Hepatocyte (in vitro differentiated cells): ENCODE measurements at regions not wholly inside any gene's neighbourhood (a gene's known extent, or its start where the extent isn't known, plus 50 kb on each side); places are given as distances from the start of the nearest gene placed in this dataset.

Source experiments
- DNase-seq: peaks from one replicate; pipeline ENCODE4 v3.0.0-alpha.2; 2016; ENCODE audit warnings: low spot score
- H2AFZ ChIP-seq: fragments of 200-600 bp; sonication (generic); 2 replicates; pipeline ENCODE4 v1.6.0; 2016; ENCODE audit warnings: antibody characterized with exemption, mild to moderate bottlenecking
- H3K27ac ChIP-seq: fragments of 200-600 bp; sonication (generic); 2 replicates; pipeline ENCODE4 v1.5.1; 2016; ENCODE audit warnings: mild to moderate bottlenecking
- H3K27me3 ChIP-seq: fragments of 200-600 bp; sonication (generic); 2 replicates; pipeline ENCODE4 v1.6.1; 2016
- H3K36me3 ChIP-seq: fragments of 200-600 bp; sonication (generic); replicated peaks from 2 replicates; pipeline ENCODE4 v1.5.1; 2016; ENCODE audit warnings: low read depth; ENCODE audit not compliant: insufficient read depth
- H3K4me1 ChIP-seq: fragments of 200-600 bp; sonication (generic); 2 replicates; pipeline ENCODE4 v1.5.1; 2016; ENCODE audit warnings: mild to moderate bottlenecking, moderate library complexity; ENCODE audit not compliant: insufficient read depth
- H3K4me2 ChIP-seq: fragments of 200-600 bp; sonication (generic); 2 replicates; pipeline ENCODE4 v1.6.0; 2016
- H3K4me3 ChIP-seq: fragments of 200-600 bp; sonication (generic); 2 replicates; pipeline ENCODE4 v1.5.1; 2016; ENCODE audit warnings: mild to moderate bottlenecking
- H3K79me2 ChIP-seq: fragments of 200-600 bp; sonication (generic); 2 replicates; pipeline ENCODE4 v1.6.0; 2017; ENCODE audit warnings: mild to moderate bottlenecking
- H3K9me2 ChIP-seq: fragments of 200-600 bp; sonication (generic); replicated peaks from 2 replicates; pipeline ENCODE4 v1.6.0; 2017; ENCODE audit warnings: mild to moderate bottlenecking; ENCODE audit not compliant: insufficient read depth
- H3K9me3 ChIP-seq: fragments of 200-600 bp; sonication (generic); 2 replicates; pipeline ENCODE4 v1.5.1; 2016; ENCODE audit warnings: low read depth, mild to moderate bottlenecking
- H4K20me1 ChIP-seq: fragments of 200-600 bp; sonication (generic); 2 replicates; pipeline ENCODE4 v1.6.0; 2016; ENCODE audit warnings: mild to moderate bottlenecking; ENCODE audit not compliant: insufficient read depth, poor library complexity, severe bottlenecking
- EZH2 ChIP-seq: fragments of 200-600 bp; sonication (generic); IDR thresholded peaks from 2 replicates; pipeline ENCODE4 v1.6.1; 2016; ENCODE audit warnings: antibody characterized with exemption, mild to moderate bottlenecking, borderline replicate concordance
- EZH2phosphoT487 ChIP-seq: fragments of 200-600 bp; sonication (generic); IDR thresholded peaks from one replicate; pipeline ENCODE4 v1.6.1; 2018; ENCODE audit warnings: antibody characterized with exemption, mild to moderate bottlenecking, low read depth, moderate library complexity; ENCODE audit not compliant: unreplicated experiment, severe bottlenecking
- WGBS: methylation state at CpG from one replicate; pipeline ENCODE4 v1.1.6; 2016; ENCODE audit warnings: low lambda C conversion rate; ENCODE audit errors: missing lambda C conversion rate; 5-methylcytosine and 5-hydroxymethylcytosine counted together
- TF ChIP-seq, protein P1 (sequence below): fragments of 200-600 bp; sonication (generic); IDR thresholded peaks from 2 replicates; pipeline ENCODE4 v1.5.1; 2016; ENCODE audit warnings: antibody characterized with exemption, mild to moderate bottlenecking; ENCODE audit not compliant: poor library complexity

DNA sequence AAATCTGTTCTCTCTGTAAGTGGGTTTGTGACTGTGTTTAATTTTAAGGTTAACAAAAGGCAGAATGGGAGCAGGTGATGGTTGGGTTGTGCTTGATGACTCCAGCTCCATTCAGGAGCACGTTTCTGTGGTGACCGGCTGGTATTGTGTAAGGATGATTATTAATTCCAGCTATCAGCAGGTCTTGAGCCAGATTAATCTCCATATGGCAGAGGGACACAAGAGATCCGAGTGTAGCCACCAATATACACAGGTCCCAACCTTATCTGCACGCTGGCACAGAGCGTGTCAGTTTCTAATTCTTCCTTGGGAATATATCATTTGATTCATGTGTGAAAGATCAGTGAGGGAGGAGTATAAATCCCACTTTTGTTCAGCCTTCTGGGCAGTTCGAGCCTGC is 199.0 kb upstream of the DCC start:
- Histone ChIP-seq H3K27me3 (no peaks in the 10 kb centered on the region), H3K4me2 (no peak overlapping the region), H3K36me3 (no peaks in the 10 kb centered on the region), H2AFZ (no peak overlapping the region), H3K27ac (no peak overlapping the region), H3K9me2 (no peaks in the 10 kb centered on the region), H3K9me3 (peaks cover 6% of the 10 kb centered on the region), H3K4me1 (no peaks in the 10 kb centered on the region), H4K20me1 (no peaks in the 10 kb centered on the region), H3K79me2 (no peaks in the 10 kb centered on the region), H3K4me3 (no peak overlapping the region)
- 94% methylated on average over 6 of the region's 6 CpGs for WGBS
- TF ChIP-seq, protein P1, sequence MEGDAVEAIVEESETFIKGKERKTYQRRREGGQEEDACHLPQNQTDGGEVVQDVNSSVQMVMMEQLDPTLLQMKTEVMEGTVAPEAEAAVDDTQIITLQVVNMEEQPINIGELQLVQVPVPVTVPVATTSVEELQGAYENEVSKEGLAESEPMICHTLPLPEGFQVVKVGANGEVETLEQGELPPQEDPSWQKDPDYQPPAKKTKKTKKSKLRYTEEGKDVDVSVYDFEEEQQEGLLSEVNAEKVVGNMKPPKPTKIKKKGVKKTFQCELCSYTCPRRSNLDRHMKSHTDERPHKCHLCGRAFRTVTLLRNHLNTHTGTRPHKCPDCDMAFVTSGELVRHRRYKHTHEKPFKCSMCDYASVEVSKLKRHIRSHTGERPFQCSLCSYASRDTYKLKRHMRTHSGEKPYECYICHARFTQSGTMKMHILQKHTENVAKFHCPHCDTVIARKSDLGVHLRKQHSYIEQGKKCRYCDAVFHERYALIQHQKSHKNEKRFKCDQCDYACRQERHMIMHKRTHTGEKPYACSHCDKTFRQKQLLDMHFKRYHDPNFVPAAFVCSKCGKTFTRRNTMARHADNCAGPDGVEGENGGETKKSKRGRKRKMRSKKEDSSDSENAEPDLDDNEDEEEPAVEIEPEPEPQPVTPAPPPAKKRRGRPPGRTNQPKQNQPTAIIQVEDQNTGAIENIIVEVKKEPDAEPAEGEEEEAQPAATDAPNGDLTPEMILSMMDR = no peak
- no peak for TF ChIP-seq EZH2phosphoT487
- TF ChIP-seq EZH2 = no peak
- no peak for DNase-seq

DNA sequence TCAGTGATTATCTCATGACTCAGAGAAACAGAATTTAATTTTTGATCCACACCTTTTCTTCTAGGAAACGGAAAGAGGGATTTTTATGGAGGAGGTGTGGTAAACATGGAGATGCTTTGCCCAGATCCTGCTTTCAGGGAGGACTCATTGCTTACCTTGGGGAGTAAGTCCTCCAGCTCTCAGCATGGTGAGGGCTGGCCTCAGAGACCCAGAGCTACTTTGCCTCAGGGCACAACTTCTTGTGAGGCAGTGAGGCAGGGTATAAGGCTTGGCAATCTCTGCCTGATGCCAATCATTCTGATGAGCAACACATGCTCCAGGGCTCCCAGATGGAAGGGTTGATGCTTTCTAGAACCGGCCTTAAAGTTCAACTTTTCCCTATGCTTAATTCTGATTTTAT is 189.9 kb upstream of the DCC start:
- Histone ChIP-seq H3K27me3 (no peaks in the 10 kb centered on the region), H3K4me2 (no peak overlapping the region)

DNA sequence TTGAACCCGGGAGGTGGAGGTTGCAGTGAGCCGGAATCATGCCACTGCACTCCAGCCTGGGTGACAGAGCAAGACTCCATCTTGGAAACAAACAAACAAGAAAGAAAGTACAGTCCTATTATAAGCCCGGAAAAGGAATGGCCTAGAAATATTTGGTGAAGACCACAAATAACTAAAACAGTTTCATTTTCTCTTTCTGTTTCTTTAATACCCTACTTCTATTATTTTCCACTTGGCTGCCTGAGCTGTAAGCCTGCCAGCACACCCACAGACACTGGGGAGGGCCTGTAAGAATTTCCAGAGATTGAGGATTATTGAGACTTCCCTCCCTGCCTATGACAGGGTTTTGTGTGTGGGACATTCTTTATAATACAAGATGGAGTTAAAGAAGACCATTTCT is 188.0 kb upstream of the DCC start:
- H3K79me2 ChIP-seq = no peaks in the 10 kb centered on the region
- no peaks in the 10 kb centered on the region for H3K9me2 ChIP-seq
- TF ChIP-seq EZH2phosphoT487 = no peak
- TF ChIP-seq EZH2 = no peak
- TF ChIP-seq, protein P1 = no peak
- H3K4me1 ChIP-seq = no peaks in the 10 kb centered on the region
- no peak overlapping the region for H3K4me2 ChIP-seq
- no peak overlapping the region for H3K4me3 ChIP-seq
- no peaks in the 10 kb centered on the region for H4K20me1 ChIP-seq
- H3K27me3 ChIP-seq = no peaks in the 10 kb centered on the region
- H3K27ac ChIP-seq = no peak overlapping the region
- no peaks in the 10 kb centered on the region for H3K36me3 ChIP-seq
- no peak overlapping the region for H2AFZ ChIP-seq
- WGBS = 87% methylated on average over 3 of the region's 3 CpGs
- no peaks in the 10 kb centered on the region for H3K9me3 ChIP-seq
- DNase-seq = no peak

More for the DNA sequence above, 189.9 kb upstream of the DCC start:
- DNase-seq = no peak
- Histone ChIP-seq H2AFZ (no peak overlapping the region), H3K4me1 (no peaks in the 10 kb centered on the region), H4K20me1 (no peaks in the 10 kb centered on the region), H3K36me3 (no peaks in the 10 kb centered on the region), H3K9me3 (no peaks in the 10 kb centered on the region), H3K27ac (no peak overlapping the region), H3K9me2 (no peaks in the 10 kb centered on the region), H3K79me2 (no peaks in the 10 kb centered on the region), H3K4me3 (no peak overlapping the region)
- 80% methylated on average over 2 of the region's 2 CpGs for WGBS
- TF ChIP-seq, protein P1 = no peak
- no peak for TF ChIP-seq EZH2
- TF ChIP-seq EZH2phosphoT487 = no peak

DNA sequence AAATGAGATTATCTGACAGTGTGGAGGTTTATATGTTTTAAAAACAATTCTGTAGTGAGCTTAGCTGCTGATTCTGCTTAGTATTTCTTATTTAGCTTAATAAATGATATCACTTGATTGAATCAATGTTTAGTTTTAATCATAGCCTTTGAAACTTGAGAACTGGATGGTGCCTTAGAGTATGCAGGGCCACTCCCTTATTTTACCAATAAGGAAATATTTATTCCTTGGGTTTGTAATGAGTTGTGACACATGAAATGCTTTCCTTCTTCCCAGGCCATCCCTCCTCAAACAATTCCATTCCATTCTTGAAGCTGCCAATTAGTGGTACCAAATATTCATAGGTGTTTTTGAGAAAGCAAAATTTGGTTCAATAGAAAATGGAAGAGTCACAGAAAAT is 183.8 kb upstream of the DCC start:
- no peaks in the 10 kb centered on the region for H3K9me3 ChIP-seq
- H3K4me3 ChIP-seq = no peak overlapping the region
- no peak for DNase-seq
- H3K27me3 ChIP-seq = no peaks in the 10 kb centered on the region
- H3K79me2 ChIP-seq = no peaks in the 10 kb centered on the region
- H3K36me3 ChIP-seq = no peaks in the 10 kb centered on the region
- no peaks in the 10 kb centered on the region for H4K20me1 ChIP-seq
- no peak overlapping the region for H2AFZ ChIP-seq
- TF ChIP-seq, protein P1 = no peak
- TF ChIP-seq EZH2 (no peak), EZH2phosphoT487 (no peak)
- no peaks in the 10 kb centered on the region for H3K9me2 ChIP-seq
- H3K4me1 ChIP-seq = no peaks in the 10 kb centered on the region
- no peak overlapping the region for H3K27ac ChIP-seq
- H3K4me2 ChIP-seq = no peak overlapping the region
